Nephron (organoid): ENCODE measurements at regions not wholly inside any gene's neighbourhood (a gene's known extent, or its start where the extent isn't known, plus 50 kb on each side); places are given as distances from the start of the nearest gene placed in this dataset.
"Not testable (repeated sequence)": the region's sequence is repeated elsewhere in the genome, so short reads cannot be mapped to it uniquely, and the experiment has no call there.

Source experiments
- H3K27ac Mint-ChIP-seq, 3 experiments: 2 replicates each; pipeline ENCODE4 v1.8.0; 2020; ENCODE audit warnings: mixed read lengths in 3 of 3, mild to moderate bottlenecking in 2 of 3, moderate library complexity in 1 of 3
- H3K27me3 Mint-ChIP-seq: 2 replicates; pipeline ENCODE4 v1.8.0; 2021; ENCODE audit warnings: low read depth, mild to moderate bottlenecking, moderate library complexity, mixed read lengths
- H3K36me3 Mint-ChIP-seq: 2 replicates; pipeline ENCODE4 v1.8.0; 2020; ENCODE audit warnings: low read depth, mixed read lengths
- H3K4me1 Mint-ChIP-seq: 2 replicates; pipeline ENCODE4 v1.8.0; 2020; ENCODE audit warnings: mixed read lengths
- H3K4me3 Mint-ChIP-seq, 3 experiments: 2 replicates each; pipeline ENCODE4 v1.8.0; 2020; ENCODE audit warnings: mild to moderate bottlenecking in 3 of 3, mixed read lengths in 3 of 3, moderate library complexity in 2 of 3
- H3K9me3 Mint-ChIP-seq: 2 replicates; pipeline ENCODE4 v1.8.0; 2020; ENCODE audit warnings: mixed read lengths
- TF ChIP-seq, protein P1 (sequence below), 3 experiments: fragments of 200-600 bp; sonication (generic); IDR thresholded peaks; one replicate each; pipeline ENCODE4 v1.5.0; 2021; ENCODE audit warnings: antibody characterized with exemption in 3 of 3; ENCODE audit not compliant: unreplicated experiment in 3 of 3

- H3K9me3 Mint-ChIP-seq, result peaks cover 54% of the 10 kb centered on the region
- TF ChIP-seq, protein P1, sequence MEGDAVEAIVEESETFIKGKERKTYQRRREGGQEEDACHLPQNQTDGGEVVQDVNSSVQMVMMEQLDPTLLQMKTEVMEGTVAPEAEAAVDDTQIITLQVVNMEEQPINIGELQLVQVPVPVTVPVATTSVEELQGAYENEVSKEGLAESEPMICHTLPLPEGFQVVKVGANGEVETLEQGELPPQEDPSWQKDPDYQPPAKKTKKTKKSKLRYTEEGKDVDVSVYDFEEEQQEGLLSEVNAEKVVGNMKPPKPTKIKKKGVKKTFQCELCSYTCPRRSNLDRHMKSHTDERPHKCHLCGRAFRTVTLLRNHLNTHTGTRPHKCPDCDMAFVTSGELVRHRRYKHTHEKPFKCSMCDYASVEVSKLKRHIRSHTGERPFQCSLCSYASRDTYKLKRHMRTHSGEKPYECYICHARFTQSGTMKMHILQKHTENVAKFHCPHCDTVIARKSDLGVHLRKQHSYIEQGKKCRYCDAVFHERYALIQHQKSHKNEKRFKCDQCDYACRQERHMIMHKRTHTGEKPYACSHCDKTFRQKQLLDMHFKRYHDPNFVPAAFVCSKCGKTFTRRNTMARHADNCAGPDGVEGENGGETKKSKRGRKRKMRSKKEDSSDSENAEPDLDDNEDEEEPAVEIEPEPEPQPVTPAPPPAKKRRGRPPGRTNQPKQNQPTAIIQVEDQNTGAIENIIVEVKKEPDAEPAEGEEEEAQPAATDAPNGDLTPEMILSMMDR (IDR thresholded peaks at IDR 0.05; ENCODE audit: unreplicated experiment in 3 of 3), result no peak
Measured at GRCh38 chr4:86523333-86523732, 70.8 kb upstream of the PTPN13 start.

GRCh38 chr4:86527713-86528112 lies 66.4 kb upstream of the PTPN13 start:
- peaks cover 16% of the 10 kb centered on the region for H3K9me3 Mint-ChIP-seq

More at GRCh38 chr4:86523333-86523732, 70.8 kb upstream of the PTPN13 start:
- no peaks in the 10 kb centered on the region for H3K27me3 Mint-ChIP-seq
- H3K4me1 Mint-ChIP-seq, result peaks cover 24% of the 10 kb centered on the region
- H3K27ac Mint-ChIP-seq, result no peak overlapping the region
- H3K36me3 Mint-ChIP-seq, result peaks cover 69% of the 10 kb centered on the region
- H3K4me3 Mint-ChIP-seq, result no peak overlapping the region

DNA sequence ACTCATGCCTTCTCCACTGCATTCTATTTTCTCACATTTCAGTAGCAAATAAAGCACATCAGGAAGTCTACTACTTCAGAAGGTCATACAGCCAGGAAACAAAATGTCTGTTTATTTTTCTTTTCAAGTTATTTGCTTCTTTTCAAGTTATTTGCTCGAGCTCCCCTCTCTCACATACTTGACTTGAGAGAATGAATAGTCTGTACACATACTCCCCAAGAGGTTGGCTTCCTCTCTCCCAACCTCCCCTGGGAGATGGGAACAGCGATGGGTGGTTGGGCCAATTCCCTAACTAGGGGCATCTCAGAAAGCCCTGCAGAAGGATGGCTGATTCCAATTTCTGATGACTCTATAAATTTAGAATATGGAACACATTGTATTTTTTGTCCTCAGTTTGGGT lies 64.7 kb upstream of the PTPN13 start:
- Mint-ChIP-seq H3K27me3 (no peaks in the 10 kb centered on the region), H3K4me3 (no peak overlapping the region), H3K9me3 (peaks cover 8% of the 10 kb centered on the region), H3K4me1 (no peaks in the 10 kb centered on the region), H3K27ac (no peak overlapping the region), H3K36me3 (peaks cover 20% of the 10 kb centered on the region)
- TF ChIP-seq, protein P1 (IDR thresholded peaks at IDR 0.05; ENCODE audit: unreplicated experiment in 3 of 3), result no peak

More at GRCh38 chr4:86527713-86528112, 66.4 kb upstream of the PTPN13 start:
- H3K27me3 Mint-ChIP-seq, H3K27ac Mint-ChIP-seq, H3K4me1 Mint-ChIP-seq, H3K4me3 Mint-ChIP-seq: not testable (repeated sequence)
- peaks cover 35% of the 10 kb centered on the region for H3K36me3 Mint-ChIP-seq

- Mint-ChIP-seq H3K27me3 (no peaks in the 10 kb centered on the region), H3K9me3 (peaks cover 7% of the 10 kb centered on the region), H3K36me3 (peaks cover 19% of the 10 kb centered on the region), H3K27ac (no peak overlapping the region), H3K4me3 (no peak overlapping the region), H3K4me1 (no peaks in the 10 kb centered on the region)
- TF ChIP-seq, protein P1 (IDR thresholded peaks at IDR 0.05; ENCODE audit: unreplicated experiment in 3 of 3), result no peak
Measured at GRCh38 chr4:86530183-86530582, 63.9 kb upstream of the PTPN13 start.

- TF ChIP-seq, protein P1 (IDR thresholded peaks at IDR 0.05; ENCODE audit: unreplicated experiment in 3 of 3), result no peak
- Mint-ChIP-seq H3K9me3 (no peaks in the 10 kb centered on the region), H3K27me3 (no peaks in the 10 kb centered on the region), H3K4me1 (peaks cover 4% of the 10 kb centered on the region), H3K4me3 (no peak overlapping the region), H3K27ac (no peak overlapping the region), H3K36me3 (peaks cover 6% of the 10 kb centered on the region)
Measured at GRCh38 chr4:86531440-86531839, 62.7 kb upstream of the PTPN13 start.

- Mint-ChIP-seq H3K9me3 (peaks cover 5% of the 10 kb centered on the region), H3K36me3 (peaks cover 11% of the 10 kb centered on the region), H3K4me1 (peaks cover 4% of the 10 kb centered on the region), H3K4me3 (no peak overlapping the region), H3K27me3 (peaks cover 4% of the 10 kb centered on the region), H3K27ac (no peak overlapping the region)
- TF ChIP-seq, protein P1 (IDR thresholded peaks at IDR 0.05; ENCODE audit: unreplicated experiment in 3 of 3), result no peak
Measured at GRCh38 chr4:86532851-86533250, 61.3 kb upstream of the PTPN13 start.
